ENCODE measurements at regions not wholly inside any gene's neighbourhood (a gene's known extent, or its start where the extent isn't known, plus 50 kb on each side); places are given as distances from the start of the nearest gene placed in this dataset.

DNA sequence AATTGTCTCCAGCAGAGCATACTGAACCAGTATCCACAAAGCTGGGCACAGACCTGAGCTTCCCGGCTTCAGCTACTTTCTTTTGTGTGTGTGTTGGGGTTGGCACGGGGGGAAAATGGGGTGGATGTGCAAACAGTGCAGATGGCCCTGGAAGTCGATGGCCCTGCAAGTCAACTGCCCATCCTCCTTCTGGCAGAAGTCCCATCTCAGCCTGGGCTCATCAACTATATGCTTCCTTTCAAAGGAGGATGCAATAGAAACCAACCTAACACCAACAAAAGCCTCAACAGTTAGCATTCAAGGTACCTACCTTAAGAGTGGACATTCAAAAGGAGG, 55.7 kb downstream of the SOX9 start:
- TF ChIP-seq GATA2 (IDR thresholded peaks at IDR 0.05; ENCODE audit: low read depth, low read length), result no peak
- no peak for TF ChIP-seq GATA3 (IDR thresholded peaks at IDR 0.05; ENCODE audit: low read depth, low read length)
